ENCODE measurements at regions not wholly inside any gene's neighbourhood (a gene's known extent, or its start where the extent isn't known, plus 50 kb on each side); places are given as distances from the start of the nearest gene placed in this dataset.

DNA sequence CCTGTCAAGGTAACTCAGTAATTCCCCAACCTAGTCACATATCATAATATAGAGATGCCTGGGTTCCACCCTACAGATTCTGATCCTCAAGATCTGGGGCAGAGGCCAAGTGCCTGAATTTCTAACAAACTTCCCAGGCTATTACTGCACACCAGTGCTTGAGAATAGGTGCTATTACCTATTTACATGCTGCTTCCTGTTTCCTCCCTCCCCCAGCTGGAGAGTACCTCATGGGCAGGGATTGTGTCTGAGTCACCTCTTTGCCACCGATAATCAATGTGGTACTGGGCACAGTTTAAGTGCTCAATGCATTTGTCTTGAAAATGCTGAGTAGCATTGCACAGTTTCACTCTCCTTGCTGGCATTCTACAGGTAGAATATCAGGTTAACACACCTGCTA is 582.2 kb upstream of the CADM1 start:
- TF ChIP-seq POLR2AphosphoS5 (IDR thresholded peaks at IDR 0.05; ENCODE audit: low read depth, low read length), result no peak
- TF ChIP-seq, protein P1, sequence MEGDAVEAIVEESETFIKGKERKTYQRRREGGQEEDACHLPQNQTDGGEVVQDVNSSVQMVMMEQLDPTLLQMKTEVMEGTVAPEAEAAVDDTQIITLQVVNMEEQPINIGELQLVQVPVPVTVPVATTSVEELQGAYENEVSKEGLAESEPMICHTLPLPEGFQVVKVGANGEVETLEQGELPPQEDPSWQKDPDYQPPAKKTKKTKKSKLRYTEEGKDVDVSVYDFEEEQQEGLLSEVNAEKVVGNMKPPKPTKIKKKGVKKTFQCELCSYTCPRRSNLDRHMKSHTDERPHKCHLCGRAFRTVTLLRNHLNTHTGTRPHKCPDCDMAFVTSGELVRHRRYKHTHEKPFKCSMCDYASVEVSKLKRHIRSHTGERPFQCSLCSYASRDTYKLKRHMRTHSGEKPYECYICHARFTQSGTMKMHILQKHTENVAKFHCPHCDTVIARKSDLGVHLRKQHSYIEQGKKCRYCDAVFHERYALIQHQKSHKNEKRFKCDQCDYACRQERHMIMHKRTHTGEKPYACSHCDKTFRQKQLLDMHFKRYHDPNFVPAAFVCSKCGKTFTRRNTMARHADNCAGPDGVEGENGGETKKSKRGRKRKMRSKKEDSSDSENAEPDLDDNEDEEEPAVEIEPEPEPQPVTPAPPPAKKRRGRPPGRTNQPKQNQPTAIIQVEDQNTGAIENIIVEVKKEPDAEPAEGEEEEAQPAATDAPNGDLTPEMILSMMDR (IDR thresholded peaks at IDR 0.05), result no peak
- TF ChIP-seq, protein P2, sequence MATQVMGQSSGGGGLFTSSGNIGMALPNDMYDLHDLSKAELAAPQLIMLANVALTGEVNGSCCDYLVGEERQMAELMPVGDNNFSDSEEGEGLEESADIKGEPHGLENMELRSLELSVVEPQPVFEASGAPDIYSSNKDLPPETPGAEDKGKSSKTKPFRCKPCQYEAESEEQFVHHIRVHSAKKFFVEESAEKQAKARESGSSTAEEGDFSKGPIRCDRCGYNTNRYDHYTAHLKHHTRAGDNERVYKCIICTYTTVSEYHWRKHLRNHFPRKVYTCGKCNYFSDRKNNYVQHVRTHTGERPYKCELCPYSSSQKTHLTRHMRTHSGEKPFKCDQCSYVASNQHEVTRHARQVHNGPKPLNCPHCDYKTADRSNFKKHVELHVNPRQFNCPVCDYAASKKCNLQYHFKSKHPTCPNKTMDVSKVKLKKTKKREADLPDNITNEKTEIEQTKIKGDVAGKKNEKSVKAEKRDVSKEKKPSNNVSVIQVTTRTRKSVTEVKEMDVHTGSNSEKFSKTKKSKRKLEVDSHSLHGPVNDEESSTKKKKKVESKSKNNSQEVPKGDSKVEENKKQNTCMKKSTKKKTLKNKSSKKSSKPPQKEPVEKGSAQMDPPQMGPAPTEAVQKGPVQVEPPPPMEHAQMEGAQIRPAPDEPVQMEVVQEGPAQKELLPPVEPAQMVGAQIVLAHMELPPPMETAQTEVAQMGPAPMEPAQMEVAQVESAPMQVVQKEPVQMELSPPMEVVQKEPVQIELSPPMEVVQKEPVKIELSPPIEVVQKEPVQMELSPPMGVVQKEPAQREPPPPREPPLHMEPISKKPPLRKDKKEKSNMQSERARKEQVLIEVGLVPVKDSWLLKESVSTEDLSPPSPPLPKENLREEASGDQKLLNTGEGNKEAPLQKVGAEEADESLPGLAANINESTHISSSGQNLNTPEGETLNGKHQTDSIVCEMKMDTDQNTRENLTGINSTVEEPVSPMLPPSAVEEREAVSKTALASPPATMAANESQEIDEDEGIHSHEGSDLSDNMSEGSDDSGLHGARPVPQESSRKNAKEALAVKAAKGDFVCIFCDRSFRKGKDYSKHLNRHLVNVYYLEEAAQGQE (IDR thresholded peaks at IDR 0.05; ENCODE audit: insufficient read depth in 1 of 2, low read depth in 2 of 2, low read length in 1 of 2), result no peak
